HG02798 (cell line): ENCODE measurements at regions not wholly inside any gene's neighbourhood (a gene's known extent, or its start where the extent isn't known, plus 50 kb on each side); places are given as distances from the start of the nearest gene placed in this dataset.

Experiments used
- ATAC-seq: cut with Tn5 transposase; IDR thresholded peaks from one replicate; pipeline ENCODE4 v1.9.1; 2021; ENCODE audit warnings: mild to moderate bottlenecking; ENCODE audit not compliant: unreplicated experiment, poor library complexity

GRCh38 chr2:104430852-104431251 is 423.1 kb upstream of the POU3F3 start:
- no peak for ATAC-seq

GRCh38 chr2:104431701-104432121 is 422.2 kb upstream of the POU3F3 start:
- ATAC-seq: no peak

GRCh38 chr2:104432401-104432800 is 421.5 kb upstream of the POU3F3 start:
- ATAC-seq: no peak

- no peak for ATAC-seq
Measured at GRCh38 chr2:104432991-104433390, 420.9 kb upstream of the POU3F3 start.

- no peak for ATAC-seq
Measured at GRCh38 chr2:104433657-104434056, 420.3 kb upstream of the POU3F3 start.

- ATAC-seq: peak; percentile 82
Measured at GRCh38 chr2:104434318-104434792, 419.6 kb upstream of the POU3F3 start.

- no peak for ATAC-seq
Measured at GRCh38 chr2:104434966-104435365, 418.9 kb upstream of the POU3F3 start.

GRCh38 chr2:104438481-104438880 is 415.4 kb upstream of the POU3F3 start:
- ATAC-seq: no peak

GRCh38 chr2:104443145-104443544 is 410.8 kb upstream of the POU3F3 start:
- ATAC-seq: no peak

GRCh38 chr2:104444392-104444791 is 409.5 kb upstream of the POU3F3 start:
- no peak for ATAC-seq

- ATAC-seq: no peak
Measured at GRCh38 chr2:104444889-104445288, 409.0 kb upstream of the POU3F3 start.

- ATAC-seq: no peak
Measured at GRCh38 chr2:104447831-104448434, 406.0 kb upstream of the POU3F3 start.

GRCh38 chr2:104448661-104449440 is 405.1 kb upstream of the POU3F3 start:
- ATAC-seq: no peak

- ATAC-seq: no peak
Measured at GRCh38 chr2:104452558-104452957, 401.4 kb upstream of the POU3F3 start.

GRCh38 chr2:104462731-104463130 is 391.2 kb upstream of the POU3F3 start:
- ATAC-seq: no peak

- no peak for ATAC-seq
Measured at GRCh38 chr2:104465981-104466380, 387.9 kb upstream of the POU3F3 start.

GRCh38 chr2:104468846-104469245 is 385.1 kb upstream of the POU3F3 start:
- no peak for ATAC-seq

- no peak for ATAC-seq
Measured at GRCh38 chr2:104472076-104472475, 381.8 kb upstream of the POU3F3 start.

GRCh38 chr2:104473546-104473945 is 380.4 kb upstream of the POU3F3 start:
- no peak for ATAC-seq

- ATAC-seq: no peak
Measured at GRCh38 chr2:104474716-104475115, 379.2 kb upstream of the POU3F3 start.

- ATAC-seq: no peak
Measured at GRCh38 chr2:104476075-104476474, 377.8 kb upstream of the POU3F3 start.

GRCh38 chr2:104476563-104476988 is 377.3 kb upstream of the POU3F3 start:
- no peak for ATAC-seq
